ENCODE measurements at regions not wholly inside any gene's neighbourhood (a gene's known extent, or its start where the extent isn't known, plus 50 kb on each side); places are given as distances from the start of the nearest gene placed in this dataset.

DNA sequence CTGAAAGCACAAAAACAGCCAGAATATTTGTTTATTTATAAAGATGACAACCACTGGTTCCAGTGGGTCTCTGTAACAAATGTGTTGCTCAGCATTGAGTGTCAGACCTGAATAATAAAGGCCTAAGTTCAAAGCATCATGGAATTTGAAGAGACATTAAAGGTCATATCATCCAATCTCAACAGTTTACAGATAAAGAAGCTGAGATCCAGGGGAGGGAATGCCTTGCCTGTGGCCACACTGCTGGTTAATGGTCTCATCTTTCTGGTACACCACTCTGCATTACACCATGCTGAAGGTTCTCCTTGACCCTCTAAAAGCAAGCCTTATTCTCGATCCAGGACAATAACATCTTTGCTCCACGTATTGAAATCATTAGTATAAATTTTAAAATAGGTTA, 446.5 kb upstream of the ACVR2A start:
- Histone ChIP-seq H3K4me3 (ENCODE audit: low read depth, low read length) (no peak overlapping the region), H3K27ac (ENCODE audit: extremely low read depth, low read depth, low read length) (no peak overlapping the region), H3K9me3 (ENCODE audit: control insufficient read depth, insufficient read depth, low read depth, low read length) (no peaks in the 10 kb centered on the region), H3K36me3 (ENCODE audit: control insufficient read depth in 2 of 2, insufficient read depth in 1 of 2, low read length in 2 of 2) (no peaks in the 10 kb centered on the region), H3K4me1 (ENCODE audit: control insufficient read depth, insufficient read depth, low read length) (peaks cover 5% of the 10 kb centered on the region; the same call in 1 of the 2 replicates)
- POLR2A ChIA-PET = no interaction called here
- TF ChIP-seq, protein P1, sequence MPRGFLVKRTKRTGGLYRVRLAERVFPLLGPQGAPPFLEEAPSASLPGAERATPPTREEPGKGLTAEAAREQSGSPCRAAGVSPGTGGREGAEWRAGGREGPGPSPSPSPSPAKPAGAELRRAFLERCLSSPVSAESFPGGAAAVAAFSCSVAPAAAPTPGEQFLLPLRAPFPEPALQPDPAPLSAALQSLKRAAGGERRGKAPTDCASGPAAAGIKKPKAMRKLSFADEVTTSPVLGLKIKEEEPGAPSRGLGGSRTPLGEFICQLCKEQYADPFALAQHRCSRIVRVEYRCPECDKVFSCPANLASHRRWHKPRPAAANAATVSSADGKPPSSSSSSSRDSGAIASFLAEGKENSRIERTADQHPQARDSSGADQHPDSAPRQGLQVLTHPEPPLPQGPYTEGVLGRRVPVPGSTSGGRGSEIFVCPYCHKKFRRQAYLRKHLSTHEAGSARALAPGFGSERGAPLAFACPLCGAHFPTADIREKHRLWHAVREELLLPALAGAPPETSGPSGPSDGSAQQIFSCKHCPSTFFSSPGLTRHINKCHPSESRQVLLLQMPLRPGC (tag by site-specific recombination; IDR thresholded peaks at IDR 0.05) = no peak
- TF ChIP-seq ZNF521 (tag by site-specific recombination; IDR thresholded peaks at IDR 0.05) (no peak), MYNN (tag by site-specific recombination; IDR thresholded peaks at IDR 0.05; ENCODE audit: borderline replicate concordance) (no peak), ZSCAN16 (tag by site-specific recombination; IDR thresholded peaks at IDR 0.05) (no peak), ZNF449 (tag by site-specific recombination; IDR thresholded peaks at IDR 0.05) (no peak), ZNF561 (tag by site-specific recombination; IDR thresholded peaks at IDR 0.05; ENCODE audit: borderline replicate concordance) (no peak), AEBP2 (tag by site-specific recombination; IDR thresholded peaks at IDR 0.05; ENCODE audit: borderline replicate concordance) (no peak), ZNF701 (tag by site-specific recombination; IDR thresholded peaks at IDR 0.05) (no peak), ZSCAN23 (tag by site-specific recombination; IDR thresholded peaks at IDR 0.05) (no peak), ZNF747 (tag by site-specific recombination; IDR thresholded peaks at IDR 0.05) (no peak), ZNF585B (tag by site-specific recombination; IDR thresholded peaks at IDR 0.05) (no peak), ZNF394 (tag by site-specific recombination; IDR thresholded peaks at IDR 0.05; ENCODE audit: borderline replicate concordance) (no peak)
- TF ChIP-seq, protein P2, sequence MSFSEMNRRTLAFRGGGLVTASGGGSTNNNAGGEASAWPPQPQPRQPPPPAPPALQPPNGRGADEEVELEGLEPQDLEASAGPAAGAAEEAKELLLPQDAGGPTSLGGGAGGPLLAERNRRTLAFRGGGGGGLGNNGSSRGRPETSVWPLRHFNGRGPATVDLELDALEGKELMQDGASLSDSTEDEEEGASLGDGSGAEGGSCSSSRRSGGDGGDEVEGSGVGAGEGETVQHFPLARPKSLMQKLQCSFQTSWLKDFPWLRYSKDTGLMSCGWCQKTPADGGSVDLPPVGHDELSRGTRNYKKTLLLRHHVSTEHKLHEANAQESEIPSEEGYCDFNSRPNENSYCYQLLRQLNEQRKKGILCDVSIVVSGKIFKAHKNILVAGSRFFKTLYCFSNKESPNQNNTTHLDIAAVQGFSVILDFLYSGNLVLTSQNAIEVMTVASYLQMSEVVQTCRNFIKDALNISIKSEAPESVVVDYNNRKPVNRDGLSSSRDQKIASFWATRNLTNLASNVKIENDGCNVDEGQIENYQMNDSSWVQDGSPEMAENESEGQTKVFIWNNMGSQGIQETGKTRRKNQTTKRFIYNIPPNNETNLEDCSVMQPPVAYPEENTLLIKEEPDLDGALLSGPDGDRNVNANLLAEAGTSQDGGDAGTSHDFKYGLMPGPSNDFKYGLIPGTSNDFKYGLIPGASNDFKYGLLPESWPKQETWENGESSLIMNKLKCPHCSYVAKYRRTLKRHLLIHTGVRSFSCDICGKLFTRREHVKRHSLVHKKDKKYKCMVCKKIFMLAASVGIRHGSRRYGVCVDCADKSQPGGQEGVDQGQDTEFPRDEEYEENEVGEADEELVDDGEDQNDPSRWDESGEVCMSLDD (tag by site-specific recombination; IDR thresholded peaks at IDR 0.05) = no peak
- TF ChIP-seq, protein P3, sequence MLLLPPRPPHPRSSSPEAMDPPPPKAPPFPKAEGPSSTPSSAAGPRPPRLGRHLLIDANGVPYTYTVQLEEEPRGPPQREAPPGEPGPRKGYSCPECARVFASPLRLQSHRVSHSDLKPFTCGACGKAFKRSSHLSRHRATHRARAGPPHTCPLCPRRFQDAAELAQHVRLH (tag by site-specific recombination; IDR thresholded peaks at IDR 0.05) = no peak
- CTCF ChIA-PET = no interaction called here

- Histone ChIP-seq H3K36me3 (ENCODE audit: control insufficient read depth in 2 of 2, insufficient read depth in 1 of 2, low read length in 2 of 2) (no peaks in the 10 kb centered on the region), H3K4me1 (ENCODE audit: control insufficient read depth, insufficient read depth, low read length) (peaks cover 5% of the 10 kb centered on the region; the same call in 1 of the 2 replicates), H3K9me3 (ENCODE audit: control insufficient read depth, insufficient read depth, low read depth, low read length) (no peaks in the 10 kb centered on the region), H3K4me3 (ENCODE audit: low read depth, low read length) (no peak overlapping the region), H3K27ac (ENCODE audit: extremely low read depth, low read depth, low read length) (no peak overlapping the region)
- ChIA-PET POLR2A (no interaction called here), CTCF (no interaction called here)
- no peak for TF ChIP-seq ZBTB7A (tag by site-specific recombination; IDR thresholded peaks at IDR 0.05; ENCODE audit: low read depth)
- TF ChIP-seq ZFP3 (tag by site-specific recombination; IDR thresholded peaks at IDR 0.05; ENCODE audit: low read depth) = no peak
- no peak for TF ChIP-seq ZNF791 (tag by site-specific recombination; IDR thresholded peaks at IDR 0.05)
- TF ChIP-seq FEZF1 (tag by site-specific recombination; IDR thresholded peaks at IDR 0.05) = no peak
- TF ChIP-seq ZNF670 (tag by site-specific recombination; IDR thresholded peaks at IDR 0.05; ENCODE audit: low read depth) = no peak
- TF ChIP-seq KLF10 (tag by site-specific recombination; IDR thresholded peaks at IDR 0.05) = no peak
- no peak for TF ChIP-seq ZBTB8A (tag by site-specific recombination; IDR thresholded peaks at IDR 0.05)
- TF ChIP-seq BCL11B (tag by site-specific recombination; IDR thresholded peaks at IDR 0.05; ENCODE audit: low read depth) = no peak
- no peak for TF ChIP-seq ZSCAN16 (tag by site-specific recombination; IDR thresholded peaks at IDR 0.05)
- no peak for TF ChIP-seq ZNF391 (tag by site-specific recombination; IDR thresholded peaks at IDR 0.05; ENCODE audit: borderline replicate concordance, low read depth)
- TF ChIP-seq ZNF558 (tag by site-specific recombination; IDR thresholded peaks at IDR 0.05) = no peak
- no peak for TF ChIP-seq ZNF596 (tag by site-specific recombination; IDR thresholded peaks at IDR 0.05)
- TF ChIP-seq ZNF223 (tag by site-specific recombination; IDR thresholded peaks at IDR 0.05) = no peak
- TF ChIP-seq KLF8 (tag by site-specific recombination; IDR thresholded peaks at IDR 0.05) = no peak
- TF ChIP-seq ZNF292 (tag by site-specific recombination; IDR thresholded peaks at IDR 0.05; ENCODE audit: borderline replicate concordance, low read depth) = no peak
- no peak for TF ChIP-seq ZNF23 (tag by site-specific recombination; IDR thresholded peaks at IDR 0.05; ENCODE audit: borderline replicate concordance)
- no peak for TF ChIP-seq ZNF707 (tag by site-specific recombination; IDR thresholded peaks at IDR 0.05)
Observed at GRCh38 chr2:147396890-147397289, 447.9 kb upstream of the ACVR2A start.

Data from HEK293 (cell line).